ENCODE measurements at regions not wholly inside any gene's neighbourhood (a gene's known extent, or its start where the extent isn't known, plus 50 kb on each side); places are given as distances from the start of the nearest gene placed in this dataset.

DNA sequence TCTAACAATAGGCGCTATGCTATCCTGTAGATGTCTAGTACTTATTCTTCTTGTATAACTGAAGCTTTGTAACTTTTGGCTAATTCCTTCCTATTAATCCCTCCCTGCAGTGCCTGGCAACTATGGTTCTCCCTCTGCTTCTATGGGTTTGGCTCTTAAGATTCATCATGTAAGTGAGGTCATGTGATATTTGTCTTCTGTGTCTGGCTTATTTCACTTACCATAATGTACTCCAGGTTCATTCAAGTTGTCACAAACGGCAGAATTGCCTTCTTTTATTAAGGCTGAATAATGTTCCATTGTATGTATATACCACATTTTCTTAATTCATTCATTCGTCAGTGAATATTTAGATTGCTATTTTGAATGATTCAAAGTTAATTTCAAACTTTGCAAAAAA, 149.9 kb upstream of the GAS1 start:
- Mint-ChIP-seq H3K4me3 (no peak overlapping the region), H3K4me1 (ENCODE audit: low read depth in 2 of 2) (no peaks in the 10 kb centered on the region), H3K27ac (no peak overlapping the region), H3K36me3 (ENCODE audit: insufficient read depth) (no peaks in the 10 kb centered on the region), H3K9me3 (no peaks in the 10 kb centered on the region), H3K27me3 (peaks cover 6 to 22% of the 10 kb centered on the region in 2 donors)
- ATAC-seq (replicated peaks) (no peak), DNase-seq (no peak)

DNA sequence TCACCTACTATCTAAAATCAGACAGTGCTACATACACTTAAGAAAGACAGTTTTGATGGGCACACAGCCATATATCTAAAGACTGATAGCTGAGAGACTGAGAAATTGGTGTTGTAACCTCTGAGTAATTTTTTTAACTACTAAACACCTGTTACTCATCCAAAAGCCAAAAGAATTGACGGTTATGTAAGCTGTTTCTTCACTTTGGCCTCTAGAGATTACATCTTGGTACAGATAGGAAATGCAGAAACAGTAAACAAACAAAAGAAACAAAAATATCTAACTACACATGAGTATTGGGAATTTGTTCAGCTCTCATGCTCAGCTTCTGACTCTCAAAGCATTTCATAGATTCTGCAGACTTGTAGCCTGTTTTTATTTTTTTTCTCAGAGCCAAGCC, 152.1 kb upstream of the GAS1 start:
- H3K9me3 Mint-ChIP-seq = no peaks in the 10 kb centered on the region
- H3K27me3 Mint-ChIP-seq = peaks cover 17 to 22% of the 10 kb centered on the region in 2 donors

DNA sequence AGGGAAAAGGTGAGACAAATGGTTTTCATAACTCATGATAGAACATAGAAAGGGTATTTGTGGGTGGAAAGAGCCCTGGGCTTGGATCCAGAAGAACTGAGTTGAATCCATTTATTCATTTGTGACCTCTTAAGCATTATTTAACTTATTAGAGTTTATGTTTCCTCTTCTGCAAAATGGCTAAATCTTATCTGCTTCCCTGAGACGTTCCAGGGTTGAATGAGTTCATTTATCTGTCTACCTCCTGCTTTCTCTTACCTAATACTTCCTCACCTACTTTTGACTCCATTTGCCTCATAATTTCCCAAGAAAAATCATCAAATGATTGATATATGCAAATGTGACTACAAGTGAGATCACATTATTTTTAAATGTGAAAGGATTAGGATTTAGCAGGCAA, 152.7 kb upstream of the GAS1 start:
- Mint-ChIP-seq H3K9me3 (no peaks in the 10 kb centered on the region), H3K4me1 (ENCODE audit: low read depth in 2 of 2) (no peaks in the 10 kb centered on the region), H3K27ac (no peak overlapping the region), H3K36me3 (ENCODE audit: insufficient read depth) (no peaks in the 10 kb centered on the region), H3K4me3 (no peak overlapping the region), H3K27me3 (peaks cover 17 to 23% of the 10 kb centered on the region in 2 donors)
- ATAC-seq (replicated peaks) = no peak
- DNase-seq = no peak

More for the DNA sequence above, 152.1 kb upstream of the GAS1 start:
- Mint-ChIP-seq H3K4me1 (ENCODE audit: low read depth in 2 of 2) (no peaks in the 10 kb centered on the region), H3K27ac (no peak overlapping the region), H3K36me3 (ENCODE audit: insufficient read depth) (no peaks in the 10 kb centered on the region), H3K4me3 (no peak overlapping the region)
- DNase-seq = no peak
- ATAC-seq (replicated peaks) = no peak

DNA sequence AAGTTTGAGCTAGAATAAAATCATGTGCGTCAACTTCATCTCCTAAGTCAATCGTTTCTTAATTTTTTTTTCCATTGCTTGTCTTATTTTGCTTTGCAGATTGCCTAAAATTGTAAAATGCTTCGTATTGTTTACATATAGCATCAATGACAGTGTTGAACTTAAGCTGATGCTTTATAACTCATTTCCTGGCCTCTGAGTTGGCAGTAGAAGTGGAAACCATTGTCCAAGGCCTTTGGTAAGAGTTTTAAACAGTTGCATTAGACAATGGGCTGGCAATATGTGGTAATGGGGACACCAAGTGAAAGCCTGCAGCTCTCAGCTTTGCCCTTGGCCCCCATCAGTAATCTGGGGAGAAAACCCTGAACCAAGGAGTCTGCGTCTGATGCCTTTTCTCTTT, 154.8 kb upstream of the GAS1 start:
- H3K4me1 Mint-ChIP-seq (ENCODE audit: low read depth in 2 of 2) = no peaks in the 10 kb centered on the region
- H3K27me3 Mint-ChIP-seq = peaks cover 17 to 42% of the 10 kb centered on the region in 2 donors
- H3K9me3 Mint-ChIP-seq = no peaks in the 10 kb centered on the region
- DNase-seq (no peak), ATAC-seq (replicated peaks) (no peak)
- no peak overlapping the region for H3K27ac Mint-ChIP-seq
- no peak overlapping the region for H3K4me3 Mint-ChIP-seq
- no peaks in the 10 kb centered on the region for H3K36me3 Mint-ChIP-seq (ENCODE audit: insufficient read depth)

DNA sequence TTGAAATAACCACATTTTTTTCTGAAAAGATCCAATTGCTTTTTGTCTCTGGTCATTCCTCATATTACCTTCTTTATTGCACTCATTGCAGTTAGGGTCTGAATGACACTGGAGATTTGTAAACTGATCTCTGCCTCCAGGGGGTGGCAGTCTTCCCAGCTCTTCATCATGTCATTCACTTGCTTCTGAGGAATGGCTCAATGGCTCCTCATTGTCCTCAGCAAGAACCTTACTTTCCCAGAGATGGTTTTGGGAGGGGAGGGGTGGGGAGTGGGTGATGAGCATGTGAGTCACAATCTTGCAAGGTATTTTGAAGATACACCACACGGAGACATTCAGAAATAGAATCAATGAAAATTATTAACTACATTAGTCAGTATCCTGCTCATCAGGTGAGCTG, 159.8 kb upstream of the GAS1 start:
- no peak for DNase-seq
- no peak for ATAC-seq (replicated peaks)
- H3K4me3 Mint-ChIP-seq = no peak overlapping the region
- no peaks in the 10 kb centered on the region for H3K9me3 Mint-ChIP-seq
- no peaks in the 10 kb centered on the region for H3K36me3 Mint-ChIP-seq (ENCODE audit: insufficient read depth)
- no peak overlapping the region for H3K27ac Mint-ChIP-seq
- H3K4me1 Mint-ChIP-seq (ENCODE audit: low read depth in 2 of 2) = no peaks in the 10 kb centered on the region
- peaks cover 12 to 42% of the 10 kb centered on the region in 2 donors for H3K27me3 Mint-ChIP-seq

DNA sequence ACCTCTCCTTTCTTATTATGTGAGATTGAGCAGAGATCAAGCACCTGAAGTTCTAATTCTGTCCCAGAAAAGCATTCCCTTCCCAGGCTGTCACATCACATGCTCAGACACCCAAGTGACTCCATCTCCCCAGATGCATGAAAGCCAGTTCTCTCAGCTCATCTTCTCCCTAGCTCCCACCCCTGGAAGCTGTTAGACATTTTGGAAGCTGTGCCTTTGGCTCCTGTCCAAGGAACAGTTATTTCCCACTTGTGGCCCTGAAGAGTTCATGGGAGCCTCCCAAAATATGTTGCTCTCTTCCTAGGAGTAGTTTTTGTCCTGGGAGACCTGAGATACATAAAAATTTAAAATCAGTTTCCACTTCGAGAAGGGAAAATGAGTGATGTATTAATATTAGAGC, 161.4 kb upstream of the GAS1 start:
- DNase-seq = no peak
- no peaks in the 10 kb centered on the region for H3K9me3 Mint-ChIP-seq
- no peak overlapping the region for H3K27ac Mint-ChIP-seq

DNA sequence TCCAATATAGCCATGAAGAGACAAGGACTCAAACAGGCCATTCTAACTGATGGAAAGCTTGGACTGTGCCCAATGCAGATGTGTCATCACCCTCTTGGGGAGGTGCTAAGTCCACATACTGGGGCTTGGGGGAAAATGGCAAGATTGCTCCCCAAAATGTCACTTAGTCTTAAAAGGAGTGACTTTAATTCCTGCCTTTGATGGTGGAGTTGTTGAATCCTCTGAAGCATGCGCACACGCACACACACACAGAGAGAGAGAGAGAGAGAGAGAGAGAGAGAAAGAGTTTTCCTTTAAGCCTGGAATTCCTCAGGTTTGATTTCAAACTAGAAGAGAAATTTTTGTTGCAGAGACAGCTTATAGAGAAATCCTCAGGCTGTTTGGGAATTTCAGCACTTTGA, 161.9 kb upstream of the GAS1 start:
- Mint-ChIP-seq H3K27ac (no peak overlapping the region), H3K4me1 (ENCODE audit: low read depth in 2 of 2) (no peaks in the 10 kb centered on the region), H3K27me3 (peaks cover 6 to 37% of the 10 kb centered on the region in 2 donors), H3K4me3 (no peak overlapping the region), H3K9me3 (no peaks in the 10 kb centered on the region), H3K36me3 (ENCODE audit: insufficient read depth) (no peaks in the 10 kb centered on the region)
- ATAC-seq (replicated peaks) = no peak
- DNase-seq = no peak

More for the DNA sequence above, 161.4 kb upstream of the GAS1 start:
- Mint-ChIP-seq H3K27me3 (peaks cover 6 to 37% of the 10 kb centered on the region in 2 donors), H3K4me1 (ENCODE audit: low read depth in 2 of 2) (no peaks in the 10 kb centered on the region), H3K36me3 (ENCODE audit: insufficient read depth) (no peaks in the 10 kb centered on the region), H3K4me3 (no peak overlapping the region)
- ATAC-seq (replicated peaks) = no peak

DNA sequence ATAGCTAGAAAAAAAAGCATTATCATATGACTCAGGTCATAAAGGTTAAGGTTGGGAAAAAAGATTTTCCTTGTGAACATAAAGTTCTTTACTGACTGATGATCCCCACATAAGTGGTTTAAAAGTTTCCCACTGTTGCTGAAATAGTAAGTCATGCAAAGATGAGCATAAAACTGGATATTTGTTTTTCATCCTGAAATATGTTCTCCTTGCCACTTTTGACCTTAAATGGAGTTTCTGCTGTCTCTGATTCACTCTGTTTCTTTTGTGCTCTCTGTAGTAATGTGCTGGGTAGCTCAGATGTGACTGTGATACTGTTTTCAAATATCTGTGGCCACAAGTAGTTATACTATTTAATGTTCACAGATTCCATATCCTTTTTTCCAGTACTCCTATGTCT, 162.5 kb upstream of the GAS1 start:
- ATAC-seq (replicated peaks) (no peak), DNase-seq (no peak)
- no peak overlapping the region for H3K4me3 Mint-ChIP-seq
- no peaks in the 10 kb centered on the region for H3K4me1 Mint-ChIP-seq (ENCODE audit: low read depth in 2 of 2)
- no peak overlapping the region for H3K27ac Mint-ChIP-seq
- H3K27me3 Mint-ChIP-seq = peaks cover 8 to 37% of the 10 kb centered on the region in 2 donors
- no peaks in the 10 kb centered on the region for H3K36me3 Mint-ChIP-seq (ENCODE audit: insufficient read depth)
- H3K9me3 Mint-ChIP-seq = no peaks in the 10 kb centered on the region

DNA sequence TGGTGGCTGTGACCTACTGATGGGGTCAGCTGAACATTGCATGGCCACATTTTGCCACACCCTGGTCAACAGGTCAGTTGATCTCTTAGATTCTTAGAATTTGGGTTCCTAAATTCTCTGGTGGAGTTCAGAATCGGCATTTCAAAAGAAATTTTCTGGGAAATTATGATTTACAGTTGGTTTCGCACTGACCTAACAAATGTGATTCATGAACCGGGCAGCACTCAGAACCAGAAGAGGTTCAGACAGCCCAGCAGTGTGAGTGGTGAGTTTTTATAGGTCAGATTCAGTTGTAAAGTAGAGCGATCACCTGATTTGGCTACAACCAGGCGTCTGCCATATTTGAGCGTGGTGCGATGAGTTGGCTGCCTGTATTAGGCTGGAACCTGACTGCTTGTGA, 163.7 kb upstream of the GAS1 start:
- H3K4me1 Mint-ChIP-seq (ENCODE audit: low read depth in 2 of 2) = no peaks in the 10 kb centered on the region
- ATAC-seq (replicated peaks) (no peak), DNase-seq (no peak)
- H3K36me3 Mint-ChIP-seq (ENCODE audit: insufficient read depth) = no peaks in the 10 kb centered on the region
- no peak overlapping the region for H3K27ac Mint-ChIP-seq
- H3K27me3 Mint-ChIP-seq = peaks cover 18 to 35% of the 10 kb centered on the region in 2 donors
- H3K9me3 Mint-ChIP-seq = no peaks in the 10 kb centered on the region
- H3K4me3 Mint-ChIP-seq = no peak overlapping the region

DNA sequence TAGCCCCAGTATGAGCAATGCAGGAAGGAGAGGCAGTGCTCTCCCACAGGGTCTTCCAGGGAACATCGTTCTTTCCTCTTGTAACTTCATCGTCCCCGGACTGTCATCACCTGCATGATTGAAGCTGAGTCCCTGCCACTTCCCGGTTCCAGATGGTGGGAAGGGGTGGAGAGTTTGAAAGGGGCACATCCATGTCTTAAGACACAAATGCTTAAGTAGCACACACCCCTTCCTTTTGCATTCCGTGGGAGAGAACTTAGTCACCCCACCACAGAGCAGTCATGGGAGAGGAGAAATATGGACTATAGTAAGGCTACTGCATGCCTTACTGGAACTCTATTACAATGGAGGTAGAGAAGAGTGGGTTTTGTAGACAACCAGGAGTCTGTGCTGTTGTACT, 165.3 kb upstream of the GAS1 start:
- Mint-ChIP-seq H3K9me3 (no peaks in the 10 kb centered on the region), H3K27ac (no peak overlapping the region)
- DNase-seq = no peak

DNA sequence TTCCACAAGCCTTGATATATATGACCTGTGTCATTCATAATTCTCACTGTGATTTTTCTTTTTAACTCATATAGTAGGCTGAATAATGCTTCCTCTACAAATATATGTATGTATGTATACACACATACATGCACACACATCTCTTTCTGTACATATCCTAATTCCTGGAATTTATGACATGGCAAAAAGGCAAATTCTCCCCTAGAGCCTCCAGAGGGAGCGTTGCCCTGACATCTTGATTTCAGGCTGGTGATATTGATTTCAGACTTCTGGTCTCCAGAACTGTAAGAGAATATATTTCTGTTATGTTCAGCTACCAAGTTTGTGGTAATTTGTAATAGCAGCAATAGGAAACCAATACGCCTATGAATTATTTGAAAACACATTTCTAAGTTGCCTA, 166.6 kb upstream of the GAS1 start:
- Mint-ChIP-seq H3K27ac (no peak overlapping the region), H3K36me3 (ENCODE audit: insufficient read depth) (no peaks in the 10 kb centered on the region), H3K27me3 (peaks cover 20 to 27% of the 10 kb centered on the region in 2 donors), H3K9me3 (no peaks in the 10 kb centered on the region), H3K4me3 (no peak overlapping the region), H3K4me1 (ENCODE audit: low read depth in 2 of 2) (no peaks in the 10 kb centered on the region)
- DNase-seq (no peak), ATAC-seq (replicated peaks) (no peak)

More for the DNA sequence above, 165.3 kb upstream of the GAS1 start:
- H3K27me3 Mint-ChIP-seq = peaks cover 26 to 27% of the 10 kb centered on the region in 2 donors
- H3K4me3 Mint-ChIP-seq = no peak overlapping the region
- no peaks in the 10 kb centered on the region for H3K4me1 Mint-ChIP-seq (ENCODE audit: low read depth in 2 of 2)
- no peak for ATAC-seq (replicated peaks)
- no peaks in the 10 kb centered on the region for H3K36me3 Mint-ChIP-seq (ENCODE audit: insufficient read depth)

DNA sequence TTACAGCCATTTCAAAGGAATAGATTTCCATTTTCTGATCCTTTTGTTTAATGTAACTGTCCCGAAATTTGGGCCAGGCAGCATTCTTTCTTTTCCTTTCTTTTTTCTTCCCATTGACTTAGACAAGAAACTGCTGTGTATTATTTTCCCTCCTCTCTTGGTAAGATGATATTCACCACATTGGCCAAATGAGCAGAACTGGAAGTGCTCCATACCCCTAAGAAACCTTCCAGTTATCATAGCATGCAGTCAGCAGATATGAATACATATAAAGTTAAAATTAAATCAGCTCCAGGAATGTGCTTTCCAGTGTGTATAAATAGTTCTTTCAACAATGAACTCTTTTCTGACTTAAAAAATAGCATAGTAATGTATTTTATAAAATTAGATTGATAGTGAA, 168.5 kb upstream of the GAS1 start:
- no peak for ATAC-seq (replicated peaks)
- Mint-ChIP-seq H3K36me3 (ENCODE audit: insufficient read depth) (no peaks in the 10 kb centered on the region), H3K4me3 (no peak overlapping the region)

DNA sequence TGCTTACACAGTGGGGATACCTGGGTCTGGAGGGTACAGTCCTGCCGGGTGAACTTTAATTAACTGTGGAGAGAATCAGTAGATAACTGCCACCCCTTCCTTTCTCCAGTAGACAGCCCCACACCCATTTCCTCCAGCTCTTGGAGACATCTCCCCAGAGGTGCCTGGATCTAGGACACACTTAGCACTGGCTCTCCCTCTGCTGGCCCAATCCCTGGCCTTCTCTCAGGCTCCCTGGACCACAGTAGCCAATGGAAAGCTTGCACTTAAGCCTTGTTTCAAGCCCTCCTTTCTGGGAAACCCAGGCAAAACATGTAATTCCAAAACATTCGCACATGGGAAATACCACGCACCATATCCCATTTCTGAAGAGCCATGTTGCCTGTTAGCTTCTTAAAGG, 169.2 kb upstream of the GAS1 start:
- Mint-ChIP-seq H3K4me1 (ENCODE audit: low read depth in 2 of 2) (no peaks in the 10 kb centered on the region), H3K9me3 (no peaks in the 10 kb centered on the region), H3K27me3 (peaks cover 24 to 37% of the 10 kb centered on the region in 2 donors), H3K27ac (no peak overlapping the region), H3K36me3 (ENCODE audit: insufficient read depth) (no peaks in the 10 kb centered on the region), H3K4me3 (no peak overlapping the region)
- DNase-seq (no peak), ATAC-seq (replicated peaks) (no peak)

More for the DNA sequence above, 168.5 kb upstream of the GAS1 start:
- H3K27me3 Mint-ChIP-seq = peaks cover 24 to 37% of the 10 kb centered on the region in 2 donors
- DNase-seq = no peak
- H3K9me3 Mint-ChIP-seq = no peaks in the 10 kb centered on the region
- no peak overlapping the region for H3K27ac Mint-ChIP-seq
- no peaks in the 10 kb centered on the region for H3K4me1 Mint-ChIP-seq (ENCODE audit: low read depth in 2 of 2)

DNA sequence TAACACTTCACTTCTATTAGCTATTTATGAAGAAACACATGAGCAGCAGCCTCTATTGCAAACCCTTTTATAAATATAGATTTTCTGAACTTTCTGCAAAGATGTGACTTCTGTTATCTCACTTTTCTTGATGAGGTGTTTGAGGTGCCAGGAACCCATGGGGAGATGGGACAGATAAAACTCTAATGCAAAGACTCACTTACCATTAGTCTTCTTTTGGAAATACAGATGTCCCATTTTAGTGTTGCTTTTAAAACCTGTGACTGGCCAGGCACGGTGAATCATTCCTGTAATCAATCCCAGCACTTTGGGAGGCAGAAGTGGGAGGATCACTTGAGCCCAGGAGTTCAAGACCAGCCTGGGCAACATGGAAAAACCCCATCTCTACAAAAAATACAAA, 171.3 kb upstream of the GAS1 start:
- H3K9me3 Mint-ChIP-seq = no peaks in the 10 kb centered on the region
- no peak overlapping the region for H3K27ac Mint-ChIP-seq
- no peaks in the 10 kb centered on the region for H3K36me3 Mint-ChIP-seq (ENCODE audit: insufficient read depth)
- H3K4me1 Mint-ChIP-seq (ENCODE audit: low read depth in 2 of 2) = peaks cover 0 to 4% of the 10 kb centered on the region in 2 donors
- no peak overlapping the region for H3K4me3 Mint-ChIP-seq
- H3K27me3 Mint-ChIP-seq = peaks cover 19 to 31% of the 10 kb centered on the region in 2 donors
- DNase-seq (no peak), ATAC-seq (replicated peaks) (no peak)

DNA sequence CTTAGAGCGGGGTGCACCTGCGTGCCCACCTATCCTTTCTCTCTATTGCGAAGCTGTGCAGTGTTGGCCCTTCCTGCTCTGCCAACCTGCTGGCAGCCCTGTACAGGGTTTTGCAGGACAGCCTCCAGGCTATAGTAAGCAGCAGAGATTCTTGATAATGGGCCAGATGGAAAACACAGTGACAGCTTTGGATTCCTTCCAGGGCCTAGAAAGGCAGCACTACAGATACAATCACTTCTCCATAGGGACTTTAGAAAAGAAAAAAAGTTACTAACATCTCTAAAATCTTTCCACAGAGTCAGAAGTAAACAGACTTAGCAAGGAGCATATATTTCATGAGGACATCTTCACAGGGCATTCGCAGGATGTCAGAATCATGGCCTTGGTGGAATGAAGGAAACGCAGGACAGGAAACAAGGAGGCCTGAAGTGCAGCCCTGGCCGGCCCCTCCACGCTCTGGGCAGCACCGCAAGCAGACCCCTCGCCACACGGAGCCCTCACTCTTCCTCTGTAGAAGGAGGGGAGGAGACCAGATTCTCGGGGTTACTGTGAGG, 172.1 kb upstream of the GAS1 start:
- no peak for ATAC-seq (replicated peaks)
- Mint-ChIP-seq H3K9me3 (no peaks in the 10 kb centered on the region), H3K36me3 (ENCODE audit: insufficient read depth) (no peaks in the 10 kb centered on the region), H3K4me1 (ENCODE audit: low read depth in 2 of 2) (peaks cover 0 to 4% of the 10 kb centered on the region in 2 donors), H3K4me3 (no peak overlapping the region), H3K27ac (no peak overlapping the region), H3K27me3 (peaks cover 19 to 31% of the 10 kb centered on the region in 2 donors)
- no peak for DNase-seq

All from effector memory CD8-positive, alpha-beta T cell (primary cell).